ENCODE measurements at regions not wholly inside any gene's neighbourhood (a gene's known extent, or its start where the extent isn't known, plus 50 kb on each side); places are given as distances from the start of the nearest gene placed in this dataset.

DNA sequence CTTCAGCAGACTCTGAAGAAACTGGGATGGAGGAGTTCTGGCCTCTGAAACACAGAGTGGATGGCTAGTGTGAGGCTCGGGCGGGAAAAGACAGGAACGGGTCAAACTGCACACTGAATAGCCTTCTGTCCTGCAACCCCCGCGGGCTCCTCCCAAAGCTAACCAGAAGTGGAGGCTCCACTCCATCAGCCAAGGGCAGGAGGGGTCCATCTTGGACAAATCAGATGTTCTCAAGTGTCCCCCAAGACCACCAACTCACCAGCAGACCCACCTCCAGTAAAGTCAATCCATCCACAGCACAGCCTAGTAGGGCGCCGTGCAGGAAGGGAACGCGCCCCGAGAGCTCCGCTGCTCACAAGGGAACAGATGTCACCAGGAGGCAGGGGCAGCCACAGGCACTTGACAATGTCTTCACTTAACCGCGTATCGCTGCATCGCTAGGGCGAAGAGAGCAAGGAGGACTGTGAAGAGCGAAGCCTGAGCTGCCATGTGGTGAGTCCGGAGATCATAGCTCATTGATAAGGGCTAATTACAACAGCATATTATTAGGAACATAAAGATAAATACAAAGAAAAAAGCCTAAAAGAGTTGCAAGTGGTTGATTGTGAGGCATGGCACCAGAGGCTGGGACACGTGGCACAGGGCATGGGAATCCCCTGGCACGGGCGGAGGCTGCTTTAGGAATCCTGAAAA, 494.6 kb upstream of the MYT1L start:
- DNase-seq = peak; percentile 30
- H3K27ac ChIP-seq (ENCODE audit: low read depth, low read length) = no peak overlapping the region
- no peaks in the 10 kb centered on the region for H3K27me3 ChIP-seq (ENCODE audit: control insufficient read depth, insufficient read depth, low read length, poor library complexity, severe bottlenecking)
- no peaks in the 10 kb centered on the region for H3K4me1 Mint-ChIP-seq
- TF ChIP-seq, protein P1, sequence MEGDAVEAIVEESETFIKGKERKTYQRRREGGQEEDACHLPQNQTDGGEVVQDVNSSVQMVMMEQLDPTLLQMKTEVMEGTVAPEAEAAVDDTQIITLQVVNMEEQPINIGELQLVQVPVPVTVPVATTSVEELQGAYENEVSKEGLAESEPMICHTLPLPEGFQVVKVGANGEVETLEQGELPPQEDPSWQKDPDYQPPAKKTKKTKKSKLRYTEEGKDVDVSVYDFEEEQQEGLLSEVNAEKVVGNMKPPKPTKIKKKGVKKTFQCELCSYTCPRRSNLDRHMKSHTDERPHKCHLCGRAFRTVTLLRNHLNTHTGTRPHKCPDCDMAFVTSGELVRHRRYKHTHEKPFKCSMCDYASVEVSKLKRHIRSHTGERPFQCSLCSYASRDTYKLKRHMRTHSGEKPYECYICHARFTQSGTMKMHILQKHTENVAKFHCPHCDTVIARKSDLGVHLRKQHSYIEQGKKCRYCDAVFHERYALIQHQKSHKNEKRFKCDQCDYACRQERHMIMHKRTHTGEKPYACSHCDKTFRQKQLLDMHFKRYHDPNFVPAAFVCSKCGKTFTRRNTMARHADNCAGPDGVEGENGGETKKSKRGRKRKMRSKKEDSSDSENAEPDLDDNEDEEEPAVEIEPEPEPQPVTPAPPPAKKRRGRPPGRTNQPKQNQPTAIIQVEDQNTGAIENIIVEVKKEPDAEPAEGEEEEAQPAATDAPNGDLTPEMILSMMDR (conservative IDR thresholded peaks at IDR 0.05) = no peak
- H3K9me3 ChIP-seq (ENCODE audit: control insufficient read depth, low read length) = peaks cover 8% of the 10 kb centered on the region
- H3K4me1 ChIP-seq (ENCODE audit: control insufficient read depth, insufficient read depth, low read length) = no peaks in the 10 kb centered on the region
- H3K27ac Mint-ChIP-seq = no peak overlapping the region
- H3K36me3 Mint-ChIP-seq (ENCODE audit: low read depth) = no peaks in the 10 kb centered on the region
- no peak overlapping the region for H3K4me3 ChIP-seq (ENCODE audit: low read length)
- H3K9me3 Mint-ChIP-seq = peaks cover 5% of the 10 kb centered on the region
- no peaks in the 10 kb centered on the region for H3K27me3 Mint-ChIP-seq (ENCODE audit: insufficient read depth)
- no peak overlapping the region for H3K9ac ChIP-seq (ENCODE audit: extremely low read depth, low read length, poor library complexity, severe bottlenecking)
- no peak overlapping the region for H3K4me3 Mint-ChIP-seq
- no peaks in the 10 kb centered on the region for H3K36me3 ChIP-seq (ENCODE audit: control insufficient read depth, insufficient read depth, low read length)
- WGBS, 2 experiments (ENCODE audit: insufficient coverage in 1 of 2, insufficient read length in 1 of 2) = 92 to 97% methylated on average over 6 to 21 of the region's 21 CpGs

DNA sequence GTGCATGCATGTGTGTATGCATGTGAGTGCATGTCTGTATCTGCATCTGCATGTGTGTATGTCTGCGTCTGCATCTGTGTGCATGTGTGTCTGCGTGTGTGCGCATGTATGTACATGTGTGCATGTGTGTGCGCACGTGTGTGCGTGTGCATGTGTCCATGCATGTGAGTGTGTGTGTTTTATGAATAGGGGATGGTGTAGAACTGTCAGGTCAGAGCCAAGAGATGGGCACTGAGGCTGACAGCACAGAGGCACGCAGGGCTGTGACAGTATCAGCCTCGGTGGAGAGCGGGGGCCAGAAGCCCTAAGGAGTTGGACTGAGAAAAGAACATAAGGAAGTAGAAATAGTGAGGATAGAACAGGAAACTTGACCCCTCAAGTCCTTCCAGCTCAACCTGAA, 494.0 kb upstream of the MYT1L start:
- Histone ChIP-seq H3K9ac (ENCODE audit: extremely low read depth, low read length, poor library complexity, severe bottlenecking) (no peak overlapping the region), H3K27ac (ENCODE audit: low read depth, low read length) (no peak overlapping the region), H3K4me3 (ENCODE audit: low read length) (no peak overlapping the region), H3K9me3 (ENCODE audit: control insufficient read depth, low read length) (peaks cover 8% of the 10 kb centered on the region), H3K27me3 (ENCODE audit: control insufficient read depth, insufficient read depth, low read length, poor library complexity, severe bottlenecking) (no peaks in the 10 kb centered on the region), H3K36me3 (ENCODE audit: control insufficient read depth, insufficient read depth, low read length) (no peaks in the 10 kb centered on the region), H3K4me1 (ENCODE audit: control insufficient read depth, insufficient read depth, low read length) (no peaks in the 10 kb centered on the region)
- peak; percentile 25 for DNase-seq
- H3K36me3 Mint-ChIP-seq (ENCODE audit: low read depth) = no peaks in the 10 kb centered on the region
- no peak overlapping the region for H3K27ac Mint-ChIP-seq
- TF ChIP-seq, protein P1 (conservative IDR thresholded peaks at IDR 0.05) = no peak
- peaks cover 5% of the 10 kb centered on the region for H3K9me3 Mint-ChIP-seq
- H3K27me3 Mint-ChIP-seq (ENCODE audit: insufficient read depth) = no peaks in the 10 kb centered on the region
- H3K4me3 Mint-ChIP-seq = no peak overlapping the region
- H3K4me1 Mint-ChIP-seq = no peaks in the 10 kb centered on the region
- WGBS, 2 experiments (ENCODE audit: insufficient coverage in 1 of 2, insufficient read length in 1 of 2) = 94 to 100% methylated on average over 2 to 9 of the region's 9 CpGs

DNA sequence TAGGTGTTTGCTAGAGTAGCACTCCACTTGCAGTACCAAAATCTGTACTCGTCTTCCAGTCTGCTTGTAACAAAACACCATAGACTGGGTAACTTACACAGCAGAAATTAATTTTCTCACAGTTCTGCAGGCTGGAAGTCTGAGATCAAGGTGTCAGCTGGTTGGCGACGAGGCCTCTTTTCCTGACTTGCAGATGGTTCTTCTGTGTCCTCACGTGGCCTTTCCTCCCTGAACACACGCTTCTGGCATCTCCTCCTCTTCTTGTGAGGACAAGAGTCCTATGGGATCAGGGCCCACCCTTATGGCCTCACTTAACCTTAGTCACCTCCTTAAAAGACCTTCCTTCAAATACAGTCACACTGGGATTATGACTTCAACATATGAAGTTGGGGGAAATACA, 493.5 kb upstream of the MYT1L start:
- Mint-ChIP-seq H3K36me3 (ENCODE audit: low read depth) (no peaks in the 10 kb centered on the region), H3K27ac (no peak overlapping the region), H3K27me3 (ENCODE audit: insufficient read depth) (no peaks in the 10 kb centered on the region), H3K4me3 (no peak overlapping the region), H3K4me1 (no peaks in the 10 kb centered on the region), H3K9me3 (peaks cover 5% of the 10 kb centered on the region)
- 87 to 94% methylated on average over 5 of the region's 5 CpGs for whole genome bisulfite sequencing, 2 experiments (ENCODE audit: insufficient coverage in 1 of 2, insufficient read length in 1 of 2)
- TF ChIP-seq, protein P1 (conservative IDR thresholded peaks at IDR 0.05) = no peak
- no peaks in the 10 kb centered on the region for H3K27me3 ChIP-seq (ENCODE audit: control insufficient read depth, insufficient read depth, low read length, poor library complexity, severe bottlenecking)
- no peak overlapping the region for H3K27ac ChIP-seq (ENCODE audit: low read depth, low read length)
- H3K9me3 ChIP-seq (ENCODE audit: control insufficient read depth, low read length) = peaks cover 8% of the 10 kb centered on the region
- no peaks in the 10 kb centered on the region for H3K36me3 ChIP-seq (ENCODE audit: control insufficient read depth, insufficient read depth, low read length)
- H3K9ac ChIP-seq (ENCODE audit: extremely low read depth, low read length, poor library complexity, severe bottlenecking) = no peak overlapping the region
- DNase-seq = no peak
- H3K4me3 ChIP-seq (ENCODE audit: low read length) = no peak overlapping the region
- no peaks in the 10 kb centered on the region for H3K4me1 ChIP-seq (ENCODE audit: control insufficient read depth, insufficient read depth, low read length)
